WERI-Rb-1 (cell line): ENCODE measurements at regions not wholly inside any gene's neighbourhood (a gene's known extent, or its start where the extent isn't known, plus 50 kb on each side); places are given as distances from the start of the nearest gene placed in this dataset.

Experiments
- DNase-seq: peaks from one replicate; pipeline ENCODE4 v3.0.0-alpha.2; 2020
- H3K27ac ChIP-seq: fragments of 250-450 bp; sonication (Bioruptor Pico); 2 replicates; pipeline ENCODE4 v1.5.1; 2020; ENCODE audit warnings: mild to moderate bottlenecking, moderate library complexity
- H3K27me3 ChIP-seq: fragments of 250-450 bp; sonication (Bioruptor Pico); 2 replicates; pipeline ENCODE4 v1.5.1; 2021; ENCODE audit warnings: mild to moderate bottlenecking, low read depth, moderate library complexity; ENCODE audit not compliant: insufficient read depth, severe bottlenecking
- H3K36me3 ChIP-seq: fragments of 250-450 bp; sonication (Bioruptor Pico); 2 replicates; pipeline ENCODE4 v1.5.1; 2020; ENCODE audit warnings: mild to moderate bottlenecking, moderate library complexity
- H3K4me3 ChIP-seq: 2 replicates; pipeline ENCODE4 v1.5.1; 2011; ENCODE audit warnings: low read depth, mild to moderate bottlenecking, control low read depth, low read length
- H3K9me3 ChIP-seq: fragments of 250-450 bp; sonication (Bioruptor Pico); 2 replicates; pipeline ENCODE4 v1.5.1; 2021; ENCODE audit warnings: mild to moderate bottlenecking, moderate library complexity; ENCODE audit not compliant: severe bottlenecking
- TF ChIP-seq, protein P1 (sequence below): IDR thresholded peaks from 2 replicates; pipeline ENCODE4 v1.5.1; 2011; ENCODE audit warnings: low read depth, mild to moderate bottlenecking, control low read depth, inconsistent platforms, low read length

DNA sequence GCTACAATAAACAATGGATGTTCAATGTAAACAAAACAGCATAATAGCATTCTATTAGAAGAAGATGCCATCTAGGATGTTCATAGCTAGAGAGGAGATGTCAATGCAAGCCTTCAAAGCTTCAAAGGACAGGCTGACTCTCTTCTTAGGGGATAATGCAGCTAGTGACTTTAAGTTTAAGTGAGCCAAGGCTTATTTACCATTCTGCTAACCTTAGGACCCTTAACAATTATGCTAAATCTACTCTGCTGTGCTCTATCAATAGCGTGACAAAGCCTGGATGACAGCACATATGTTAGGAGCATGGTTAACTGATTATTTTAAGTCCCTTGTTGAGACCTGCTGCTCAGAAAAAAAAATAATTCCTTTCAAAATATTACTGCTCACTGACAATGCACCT is 106.0 kb upstream of the SSTR1 start:
- Histone ChIP-seq H3K9me3 (peaks cover 3% of the 10 kb centered on the region), H3K36me3 (no peaks in the 10 kb centered on the region), H3K27ac (no peak overlapping the region), H3K4me3 (no peak overlapping the region), H3K27me3 (peaks cover 1% of the 10 kb centered on the region)
- TF ChIP-seq, protein P1, sequence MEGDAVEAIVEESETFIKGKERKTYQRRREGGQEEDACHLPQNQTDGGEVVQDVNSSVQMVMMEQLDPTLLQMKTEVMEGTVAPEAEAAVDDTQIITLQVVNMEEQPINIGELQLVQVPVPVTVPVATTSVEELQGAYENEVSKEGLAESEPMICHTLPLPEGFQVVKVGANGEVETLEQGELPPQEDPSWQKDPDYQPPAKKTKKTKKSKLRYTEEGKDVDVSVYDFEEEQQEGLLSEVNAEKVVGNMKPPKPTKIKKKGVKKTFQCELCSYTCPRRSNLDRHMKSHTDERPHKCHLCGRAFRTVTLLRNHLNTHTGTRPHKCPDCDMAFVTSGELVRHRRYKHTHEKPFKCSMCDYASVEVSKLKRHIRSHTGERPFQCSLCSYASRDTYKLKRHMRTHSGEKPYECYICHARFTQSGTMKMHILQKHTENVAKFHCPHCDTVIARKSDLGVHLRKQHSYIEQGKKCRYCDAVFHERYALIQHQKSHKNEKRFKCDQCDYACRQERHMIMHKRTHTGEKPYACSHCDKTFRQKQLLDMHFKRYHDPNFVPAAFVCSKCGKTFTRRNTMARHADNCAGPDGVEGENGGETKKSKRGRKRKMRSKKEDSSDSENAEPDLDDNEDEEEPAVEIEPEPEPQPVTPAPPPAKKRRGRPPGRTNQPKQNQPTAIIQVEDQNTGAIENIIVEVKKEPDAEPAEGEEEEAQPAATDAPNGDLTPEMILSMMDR, result no peak
- no peak for DNase-seq

DNA sequence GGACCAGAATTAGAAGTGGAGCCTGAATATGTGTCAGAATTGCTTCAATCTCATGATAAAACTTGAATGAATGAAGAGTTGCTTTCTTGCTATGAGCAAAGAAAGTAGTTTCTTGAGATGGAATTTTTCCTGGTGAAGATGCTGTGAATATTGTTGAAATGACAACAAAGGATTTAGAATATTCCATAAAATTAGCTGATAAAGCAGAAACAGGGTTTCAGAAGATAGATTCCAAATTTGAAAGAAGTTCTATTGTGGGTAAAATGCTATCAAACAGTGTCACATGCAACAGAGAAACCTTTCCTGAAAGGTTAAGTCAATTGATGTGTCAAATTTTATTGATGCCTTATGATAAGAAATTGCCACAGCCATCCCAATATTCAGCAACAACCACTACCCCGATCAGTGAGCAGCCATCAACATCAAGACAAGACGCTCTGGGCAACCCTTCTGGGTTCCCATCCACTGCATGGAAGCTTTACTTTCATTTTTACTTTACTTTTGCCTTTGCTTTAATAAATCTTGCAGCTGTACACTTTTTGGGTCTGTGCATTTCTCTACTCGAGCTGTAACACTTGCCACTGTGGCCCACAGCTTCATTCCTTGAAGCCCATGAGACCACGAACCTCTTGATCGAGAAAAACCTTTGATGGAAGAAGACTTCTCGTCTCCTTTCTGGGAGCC is 104.0 kb upstream of the SSTR1 start:
- Histone ChIP-seq H3K27me3 (peaks cover 5% of the 10 kb centered on the region), H3K36me3 (no peaks in the 10 kb centered on the region), H3K4me3 (no peak overlapping the region), H3K9me3 (peaks cover 3% of the 10 kb centered on the region), H3K27ac (no peak overlapping the region)
- TF ChIP-seq, protein P1, result no peak
- no peak for DNase-seq

DNA sequence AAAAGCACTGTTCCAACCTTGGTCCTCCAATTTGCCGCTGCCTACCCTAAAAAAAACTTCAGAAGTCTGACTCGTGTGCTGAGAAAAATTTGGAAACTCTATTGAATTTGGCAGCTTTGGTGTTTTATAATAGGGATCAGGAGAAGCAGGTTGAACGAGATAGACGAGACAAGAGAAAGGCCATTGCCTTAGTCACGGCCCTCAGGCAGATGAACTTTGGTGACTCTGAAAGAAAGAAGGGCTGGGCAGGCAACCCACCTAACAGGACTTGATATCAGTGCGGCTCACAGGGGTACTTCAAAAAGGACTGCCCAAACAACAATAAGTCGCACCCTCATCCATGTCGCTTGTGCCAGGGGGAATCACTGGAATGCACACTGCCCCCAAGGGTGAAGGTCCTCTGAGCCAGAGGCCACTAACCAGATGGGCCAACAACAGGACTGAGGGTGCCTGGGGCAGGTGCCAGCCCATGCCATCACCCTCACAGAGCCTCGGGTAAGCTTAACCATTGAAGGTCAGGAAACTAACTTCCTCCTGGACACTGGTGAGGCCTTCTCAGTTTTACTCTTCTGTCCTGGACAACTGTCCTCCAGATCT is 102.5 kb upstream of the SSTR1 start:
- no peak for DNase-seq
- no peak overlapping the region for H3K4me3 ChIP-seq
- no peak overlapping the region for H3K27ac ChIP-seq
- peaks cover 3% of the 10 kb centered on the region for H3K9me3 ChIP-seq
- no peaks in the 10 kb centered on the region for H3K36me3 ChIP-seq
- H3K27me3 ChIP-seq, result peaks cover 5% of the 10 kb centered on the region
- TF ChIP-seq, protein P1, result no peak

DNA sequence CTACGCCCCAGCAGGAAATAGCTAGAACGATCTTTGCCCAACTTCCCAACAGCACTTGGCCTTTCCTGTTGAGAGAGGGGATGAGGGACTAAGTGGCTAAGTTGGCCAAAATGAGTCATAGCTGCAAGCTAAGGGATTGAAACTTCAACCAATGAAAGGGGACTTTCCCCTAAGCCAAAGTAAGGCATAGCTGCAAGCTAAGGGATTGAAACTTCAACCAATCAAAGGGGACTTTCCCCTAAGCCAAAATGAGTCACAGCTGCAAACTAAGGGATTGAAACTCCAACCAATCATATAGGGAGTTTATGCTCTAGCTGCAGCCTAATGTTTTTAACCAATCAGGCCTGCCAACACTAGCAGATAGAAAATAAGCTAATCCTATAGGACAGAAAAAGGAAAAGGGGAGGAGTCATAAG is 100.5 kb upstream of the SSTR1 start:
- Histone ChIP-seq H3K27me3 (peaks cover 5% of the 10 kb centered on the region), H3K9me3 (no peaks in the 10 kb centered on the region), H3K4me3 (no peak overlapping the region), H3K27ac (no peak overlapping the region), H3K36me3 (no peaks in the 10 kb centered on the region)
- no peak for DNase-seq
- TF ChIP-seq, protein P1, result no peak

DNA sequence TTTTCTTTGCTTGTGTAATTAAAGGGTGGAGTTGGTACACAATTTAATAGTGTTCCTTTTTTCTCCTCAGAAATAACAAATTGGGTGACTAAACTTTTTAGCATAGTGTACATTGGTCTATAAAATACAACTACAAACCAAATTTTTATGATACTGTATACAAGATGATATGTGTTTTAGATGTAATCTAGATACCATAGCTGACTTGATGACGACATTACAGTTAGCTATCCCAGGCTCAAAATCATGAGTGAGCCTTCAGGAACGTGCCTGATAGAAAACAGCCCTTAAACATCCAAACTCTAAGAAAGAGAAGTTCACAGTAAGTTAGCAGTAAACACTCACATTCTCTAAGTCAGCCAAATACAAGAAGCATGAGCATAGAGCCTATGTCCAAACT is 99.0 kb upstream of the SSTR1 start:
- TF ChIP-seq, protein P1, result no peak
- H3K9me3 ChIP-seq, result no peaks in the 10 kb centered on the region
- no peaks in the 10 kb centered on the region for H3K36me3 ChIP-seq
- no peak for DNase-seq
- no peak overlapping the region for H3K4me3 ChIP-seq
- no peak overlapping the region for H3K27ac ChIP-seq
- peaks cover 5% of the 10 kb centered on the region for H3K27me3 ChIP-seq
